ENCODE measurements at regions not wholly inside any gene's neighbourhood (a gene's known extent, or its start where the extent isn't known, plus 50 kb on each side); places are given as distances from the start of the nearest gene placed in this dataset.

DNA sequence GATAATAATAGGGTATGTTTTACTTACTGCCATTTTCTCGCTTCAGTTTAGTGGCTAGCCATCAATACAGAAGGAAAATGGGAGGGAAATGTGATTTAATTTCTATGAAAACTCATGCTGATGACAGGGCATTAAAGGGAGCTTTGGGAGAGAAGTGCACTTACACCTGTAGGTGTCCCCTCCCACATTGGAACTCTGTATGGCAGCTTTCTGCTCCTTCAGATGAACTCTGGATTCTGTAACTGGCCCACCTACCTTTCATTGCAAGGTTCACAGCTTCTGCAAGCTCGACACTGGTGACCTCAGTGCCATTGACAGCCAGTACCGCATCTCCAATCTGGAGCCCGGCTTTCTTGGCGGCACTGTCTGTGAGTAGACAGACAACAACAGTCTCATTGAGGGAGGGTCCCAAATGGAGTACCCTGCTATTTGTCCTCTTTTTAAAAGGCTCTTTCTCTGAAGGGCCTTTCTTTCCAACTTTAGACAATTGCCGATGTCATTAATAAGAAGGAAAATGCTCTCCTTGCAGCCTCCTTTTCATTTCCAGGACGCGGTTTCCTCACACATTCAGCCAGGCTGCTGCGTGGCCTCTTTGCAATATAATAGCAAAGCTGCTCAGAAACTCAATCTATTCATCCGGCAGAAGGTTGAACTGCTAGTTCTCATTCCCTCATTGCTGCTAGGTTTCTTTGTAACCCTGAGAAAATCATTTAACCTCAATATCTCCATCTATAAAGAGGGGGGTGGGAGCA is 63.6 kb downstream of the NUDT12 start:
- no peak overlapping the region for H3K9ac ChIP-seq (ENCODE audit: insufficient read length, low read depth)
- H3K36me3 ChIP-seq (ENCODE audit: insufficient read depth, insufficient read length, low read length), result no peaks in the 10 kb centered on the region
- no peaks in the 10 kb centered on the region for H3K9me3 ChIP-seq (ENCODE audit: insufficient read depth, low read length)
- no peak for DNase-seq (ENCODE audit: low read depth, low spot score)
- no peaks in the 10 kb centered on the region for H3K4me1 ChIP-seq (ENCODE audit: insufficient read depth, insufficient read length)
- no peaks in the 10 kb centered on the region for H3K27me3 ChIP-seq (ENCODE audit: insufficient read depth, insufficient read length)
- no peak overlapping the region for H3K4me3 ChIP-seq (ENCODE audit: insufficient read length, low read depth)
- TF ChIP-seq ZNF274 (IDR thresholded peaks at IDR 0.05; ENCODE audit: low read depth, low read length) (no peak), SUZ12 (IDR thresholded peaks at IDR 0.05; ENCODE audit: extremely low read depth, insufficient read depth, insufficient read length) (no peak), YY1 (IDR thresholded peaks at IDR 0.05; ENCODE audit: insufficient read depth, insufficient read length) (no peak)

DNA sequence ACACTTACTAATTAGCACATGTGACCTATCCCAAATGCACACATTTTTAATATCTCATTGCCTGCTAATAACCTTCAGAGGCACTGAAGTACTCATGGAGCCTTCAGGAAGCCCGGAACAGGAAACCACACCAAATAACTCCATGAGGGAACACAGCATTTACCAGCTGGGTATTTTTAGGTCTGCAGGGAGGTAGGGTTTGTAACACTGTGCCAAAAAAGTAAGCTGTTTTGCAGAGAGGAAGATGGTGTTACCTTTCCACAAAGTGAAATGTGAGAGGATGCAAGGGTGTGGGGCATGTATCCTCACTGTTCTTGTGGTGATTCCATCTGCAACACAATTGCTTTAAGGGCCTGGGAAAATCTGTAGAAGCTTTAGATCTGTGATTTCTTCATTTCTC is 64.4 kb downstream of the NUDT12 start:
- Histone ChIP-seq H3K4me1 (ENCODE audit: insufficient read depth, insufficient read length) (no peaks in the 10 kb centered on the region), H3K9me3 (ENCODE audit: insufficient read depth, low read length) (no peaks in the 10 kb centered on the region), H3K9ac (ENCODE audit: insufficient read length, low read depth) (no peak overlapping the region), H3K27me3 (ENCODE audit: insufficient read depth, insufficient read length) (no peaks in the 10 kb centered on the region), H3K4me3 (ENCODE audit: insufficient read length, low read depth) (no peak overlapping the region), H3K36me3 (ENCODE audit: insufficient read depth, insufficient read length, low read length) (no peaks in the 10 kb centered on the region)
- TF ChIP-seq ZNF274 (IDR thresholded peaks at IDR 0.05; ENCODE audit: low read depth, low read length) (no peak), YY1 (IDR thresholded peaks at IDR 0.05; ENCODE audit: insufficient read depth, insufficient read length) (no peak), SUZ12 (IDR thresholded peaks at IDR 0.05; ENCODE audit: extremely low read depth, insufficient read depth, insufficient read length) (no peak)
- no peak for DNase-seq (ENCODE audit: low read depth, low spot score)

GRCh38 chr5:103497781-103498180 is 64.8 kb downstream of the NUDT12 start:
- DNase-seq (ENCODE audit: low read depth, low spot score), result no peak
- H3K9ac ChIP-seq (ENCODE audit: insufficient read length, low read depth), result no peak overlapping the region

DNA sequence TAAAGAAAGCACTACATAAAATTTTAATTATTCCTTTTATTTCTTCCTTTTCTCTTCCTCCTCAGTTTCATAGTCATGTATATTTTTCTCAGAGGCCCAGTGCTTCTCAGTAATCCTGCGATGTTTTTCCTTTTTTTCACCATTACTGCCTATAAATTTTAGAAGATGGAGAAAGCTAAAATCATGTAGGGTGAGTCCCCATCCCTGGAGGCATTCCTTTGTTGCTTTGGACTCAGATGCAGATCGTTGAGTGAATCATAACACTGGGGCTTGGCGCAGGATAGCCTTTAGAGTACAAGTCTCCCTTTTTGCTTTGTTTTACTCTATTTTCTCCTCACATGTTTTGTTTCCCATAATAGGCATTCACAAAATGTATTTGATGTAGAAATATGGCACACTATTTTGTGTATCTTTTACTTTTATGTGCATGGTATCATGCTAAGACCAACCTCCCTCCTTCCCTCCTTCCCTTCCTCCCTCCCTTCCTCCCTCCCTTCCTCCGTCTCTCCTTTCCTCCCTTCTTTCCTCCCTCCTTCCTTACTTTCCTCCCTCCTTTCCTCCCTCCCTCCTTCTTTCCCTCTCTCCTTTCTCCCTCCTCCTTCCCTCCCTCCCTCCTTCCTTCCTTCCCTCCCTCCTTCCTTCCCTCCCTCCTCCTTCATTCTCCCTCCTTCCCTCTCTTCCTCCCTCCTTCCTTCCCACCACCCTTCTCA is 72.4 kb downstream of the NUDT12 start:
- DNase-seq (ENCODE audit: low read depth, low spot score), result no peak
- no peaks in the 10 kb centered on the region for H3K4me1 ChIP-seq (ENCODE audit: insufficient read depth, insufficient read length)
- no peak overlapping the region for H3K4me3 ChIP-seq (ENCODE audit: insufficient read length, low read depth)
- no peaks in the 10 kb centered on the region for H3K36me3 ChIP-seq (ENCODE audit: insufficient read depth, insufficient read length, low read length)
- no peak overlapping the region for H3K9ac ChIP-seq (ENCODE audit: insufficient read length, low read depth)
- no peaks in the 10 kb centered on the region for H3K9me3 ChIP-seq (ENCODE audit: insufficient read depth, low read length)
- no peaks in the 10 kb centered on the region for H3K27me3 ChIP-seq (ENCODE audit: insufficient read depth, insufficient read length)
- TF ChIP-seq YY1 (IDR thresholded peaks at IDR 0.05; ENCODE audit: insufficient read depth, insufficient read length) (no peak), ZNF274 (IDR thresholded peaks at IDR 0.05; ENCODE audit: low read depth, low read length) (no peak), SUZ12 (IDR thresholded peaks at IDR 0.05; ENCODE audit: extremely low read depth, insufficient read depth, insufficient read length) (no peak)

More at GRCh38 chr5:103497781-103498180, 64.8 kb downstream of the NUDT12 start:
- no peaks in the 10 kb centered on the region for H3K4me1 ChIP-seq (ENCODE audit: insufficient read depth, insufficient read length)
- no peaks in the 10 kb centered on the region for H3K27me3 ChIP-seq (ENCODE audit: insufficient read depth, insufficient read length)
- no peak overlapping the region for H3K4me3 ChIP-seq (ENCODE audit: insufficient read length, low read depth)
- no peak for TF ChIP-seq ZNF274 (IDR thresholded peaks at IDR 0.05; ENCODE audit: low read depth, low read length)
- no peaks in the 10 kb centered on the region for H3K36me3 ChIP-seq (ENCODE audit: insufficient read depth, insufficient read length, low read length)
- H3K9me3 ChIP-seq (ENCODE audit: insufficient read depth, low read length), result no peaks in the 10 kb centered on the region

- no peaks in the 10 kb centered on the region for H3K27me3 ChIP-seq (ENCODE audit: insufficient read depth, insufficient read length)
- no peaks in the 10 kb centered on the region for H3K9me3 ChIP-seq (ENCODE audit: insufficient read depth, low read length)
- DNase-seq (ENCODE audit: low read depth, low spot score), result no peak
- H3K9ac ChIP-seq (ENCODE audit: insufficient read length, low read depth), result no peak overlapping the region
- H3K36me3 ChIP-seq (ENCODE audit: insufficient read depth, insufficient read length, low read length), result no peaks in the 10 kb centered on the region
- no peak for TF ChIP-seq YY1 (IDR thresholded peaks at IDR 0.05; ENCODE audit: insufficient read depth, insufficient read length)
- no peak for TF ChIP-seq SUZ12 (IDR thresholded peaks at IDR 0.05; ENCODE audit: extremely low read depth, insufficient read depth, insufficient read length)
- no peak for TF ChIP-seq ZNF274 (IDR thresholded peaks at IDR 0.05; ENCODE audit: low read depth, low read length)
- no peak overlapping the region for H3K4me3 ChIP-seq (ENCODE audit: insufficient read length, low read depth)
- H3K4me1 ChIP-seq (ENCODE audit: insufficient read depth, insufficient read length), result no peaks in the 10 kb centered on the region
These were observed 73.3 kb downstream of the NUDT12 start for GRCh38 chr5:103489307-103489706.

- no peaks in the 10 kb centered on the region for H3K9me3 ChIP-seq (ENCODE audit: insufficient read depth, low read length)
- no peaks in the 10 kb centered on the region for H3K27me3 ChIP-seq (ENCODE audit: insufficient read depth, insufficient read length)
- no peaks in the 10 kb centered on the region for H3K4me1 ChIP-seq (ENCODE audit: insufficient read depth, insufficient read length)
- TF ChIP-seq YY1 (IDR thresholded peaks at IDR 0.05; ENCODE audit: insufficient read depth, insufficient read length) (no peak), ZNF274 (IDR thresholded peaks at IDR 0.05; ENCODE audit: low read depth, low read length) (no peak), SUZ12 (IDR thresholded peaks at IDR 0.05; ENCODE audit: extremely low read depth, insufficient read depth, insufficient read length) (no peak)
- no peak overlapping the region for H3K9ac ChIP-seq (ENCODE audit: insufficient read length, low read depth)
- no peak overlapping the region for H3K4me3 ChIP-seq (ENCODE audit: insufficient read length, low read depth)
- no peaks in the 10 kb centered on the region for H3K36me3 ChIP-seq (ENCODE audit: insufficient read depth, insufficient read length, low read length)
- no peak for DNase-seq (ENCODE audit: low read depth, low spot score)
These were observed 74.6 kb downstream of the NUDT12 start for GRCh38 chr5:103487822-103488493.

GRCh38 chr5:103487218-103487617 is 75.4 kb downstream of the NUDT12 start:
- Histone ChIP-seq H3K4me3 (ENCODE audit: insufficient read length, low read depth) (no peak overlapping the region), H3K27me3 (ENCODE audit: insufficient read depth, insufficient read length) (no peaks in the 10 kb centered on the region), H3K4me1 (ENCODE audit: insufficient read depth, insufficient read length) (no peaks in the 10 kb centered on the region), H3K36me3 (ENCODE audit: insufficient read depth, insufficient read length, low read length) (no peaks in the 10 kb centered on the region), H3K9me3 (ENCODE audit: insufficient read depth, low read length) (no peaks in the 10 kb centered on the region), H3K9ac (ENCODE audit: insufficient read length, low read depth) (no peak overlapping the region)
- no peak for DNase-seq (ENCODE audit: low read depth, low spot score)
- TF ChIP-seq YY1 (IDR thresholded peaks at IDR 0.05; ENCODE audit: insufficient read depth, insufficient read length), result no peak
- no peak for TF ChIP-seq ZNF274 (IDR thresholded peaks at IDR 0.05; ENCODE audit: low read depth, low read length)
- TF ChIP-seq SUZ12 (IDR thresholded peaks at IDR 0.05; ENCODE audit: extremely low read depth, insufficient read depth, insufficient read length), result no peak
